ENCODE measurements at regions not wholly inside any gene's neighbourhood (a gene's known extent, or its start where the extent isn't known, plus 50 kb on each side); places are given as distances from the start of the nearest gene placed in this dataset.

DNA sequence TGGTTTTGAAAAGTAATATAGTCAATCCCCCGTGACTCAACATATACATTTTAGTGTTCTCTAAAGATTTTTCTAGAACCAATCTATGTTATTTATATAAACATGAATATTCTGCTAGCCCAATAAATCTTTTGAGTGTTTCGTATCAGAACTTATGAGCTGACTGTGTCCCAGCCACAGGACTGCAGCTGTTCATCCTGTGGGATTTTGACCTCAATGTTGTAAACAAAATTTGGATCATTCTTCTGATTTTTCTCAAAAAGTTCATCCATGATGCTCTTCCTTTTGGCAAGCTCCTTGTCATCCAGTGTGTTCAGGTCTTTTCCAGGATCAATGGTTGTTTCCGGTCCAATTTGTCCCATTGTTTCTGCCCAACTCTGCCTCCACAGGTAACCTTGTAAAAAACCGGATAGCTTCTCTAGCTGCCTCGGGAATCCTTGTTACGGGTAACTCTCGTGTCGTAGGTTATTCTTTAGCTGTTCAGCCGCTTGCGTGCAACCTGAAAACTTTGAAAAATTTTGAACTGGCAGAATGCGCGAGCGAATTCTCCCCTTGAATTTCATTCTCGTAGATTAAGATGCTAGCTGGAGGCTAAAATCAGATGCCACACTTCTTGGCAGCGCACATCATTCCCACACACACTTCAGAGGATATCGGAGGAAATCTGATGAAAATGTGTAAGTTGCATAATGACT lies 195.2 kb downstream of the SH3BP4 start:
- TF ChIP-seq, protein P1, sequence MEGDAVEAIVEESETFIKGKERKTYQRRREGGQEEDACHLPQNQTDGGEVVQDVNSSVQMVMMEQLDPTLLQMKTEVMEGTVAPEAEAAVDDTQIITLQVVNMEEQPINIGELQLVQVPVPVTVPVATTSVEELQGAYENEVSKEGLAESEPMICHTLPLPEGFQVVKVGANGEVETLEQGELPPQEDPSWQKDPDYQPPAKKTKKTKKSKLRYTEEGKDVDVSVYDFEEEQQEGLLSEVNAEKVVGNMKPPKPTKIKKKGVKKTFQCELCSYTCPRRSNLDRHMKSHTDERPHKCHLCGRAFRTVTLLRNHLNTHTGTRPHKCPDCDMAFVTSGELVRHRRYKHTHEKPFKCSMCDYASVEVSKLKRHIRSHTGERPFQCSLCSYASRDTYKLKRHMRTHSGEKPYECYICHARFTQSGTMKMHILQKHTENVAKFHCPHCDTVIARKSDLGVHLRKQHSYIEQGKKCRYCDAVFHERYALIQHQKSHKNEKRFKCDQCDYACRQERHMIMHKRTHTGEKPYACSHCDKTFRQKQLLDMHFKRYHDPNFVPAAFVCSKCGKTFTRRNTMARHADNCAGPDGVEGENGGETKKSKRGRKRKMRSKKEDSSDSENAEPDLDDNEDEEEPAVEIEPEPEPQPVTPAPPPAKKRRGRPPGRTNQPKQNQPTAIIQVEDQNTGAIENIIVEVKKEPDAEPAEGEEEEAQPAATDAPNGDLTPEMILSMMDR (IDR thresholded peaks at IDR 0.05), result no peak
- TF ChIP-seq POLR2A (IDR thresholded peaks at IDR 0.05), result no peak
- no peak overlapping the region for H3K4me3 ChIP-seq (ENCODE audit: low read depth, poor library complexity, severe bottlenecking)
- intact Hi-C loops (cut with DNase I; ENCODE audit: low total_unique reads), result no loop called here
- whole genome bisulfite sequencing, 2 donors, result 79 to 83% methylated on average over 16 of the region's 16 CpGs
- peak in 1 of 2 donors; percentile 64 for DNase-seq (ENCODE audit: low spot score in 2 of 2)

DNA sequence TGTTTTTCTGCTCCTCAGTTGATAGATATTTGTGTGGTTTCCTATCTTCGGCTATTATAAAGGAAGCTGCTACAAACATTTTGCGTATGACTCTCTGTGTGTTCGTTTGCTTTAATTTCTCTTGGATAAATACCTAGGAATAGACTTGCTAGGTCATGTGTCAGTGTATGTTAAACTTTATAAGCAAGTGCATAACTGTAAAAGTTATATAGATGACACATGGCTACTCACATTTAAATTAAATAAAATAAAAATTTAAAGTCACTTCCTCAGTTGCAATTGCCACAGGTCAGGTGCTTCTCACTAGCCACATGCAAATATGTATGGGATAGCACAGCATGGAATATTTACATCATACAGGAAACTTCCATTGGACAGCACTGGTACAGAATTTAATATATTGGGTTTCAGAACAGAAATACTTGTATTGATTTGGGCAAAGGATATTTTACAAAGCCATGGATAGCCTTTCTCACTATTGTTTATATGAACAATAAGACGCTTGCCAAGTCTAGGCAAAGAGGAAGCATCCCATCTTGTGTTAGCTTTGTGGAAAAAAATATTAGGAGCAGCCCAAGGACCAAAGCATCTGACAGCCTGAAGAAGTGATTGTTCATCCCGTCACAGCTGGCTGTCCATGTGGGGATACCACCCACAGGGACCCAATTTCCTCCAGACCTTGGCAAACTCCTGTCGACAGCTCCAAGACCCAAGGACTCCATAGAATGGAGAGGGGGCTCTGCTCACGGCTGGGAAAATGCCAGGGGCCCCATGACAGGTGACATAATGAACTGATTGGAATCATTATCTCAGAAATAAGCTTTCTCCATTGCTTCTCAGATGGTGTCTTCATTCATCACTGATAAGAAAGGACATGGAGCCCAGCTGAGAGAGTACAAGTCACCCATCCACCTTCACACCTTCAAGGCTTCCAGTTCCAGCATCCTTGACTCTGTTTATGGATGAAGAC lies 196.7 kb downstream of the SH3BP4 start:
- 65 to 68% methylated on average over 7 of the region's 7 CpGs for WGBS, 2 donors
- peak in 1 of 2 donors; percentile 45 for DNase-seq (ENCODE audit: low spot score in 2 of 2)
- intact Hi-C loops (cut with DNase I; ENCODE audit: low total_unique reads), result no loop called here
- no peak for TF ChIP-seq POLR2A (IDR thresholded peaks at IDR 0.05)
- TF ChIP-seq, protein P1 (IDR thresholded peaks at IDR 0.05), result no peak
- no peak overlapping the region for H3K4me3 ChIP-seq (ENCODE audit: low read depth, poor library complexity, severe bottlenecking)

DNA sequence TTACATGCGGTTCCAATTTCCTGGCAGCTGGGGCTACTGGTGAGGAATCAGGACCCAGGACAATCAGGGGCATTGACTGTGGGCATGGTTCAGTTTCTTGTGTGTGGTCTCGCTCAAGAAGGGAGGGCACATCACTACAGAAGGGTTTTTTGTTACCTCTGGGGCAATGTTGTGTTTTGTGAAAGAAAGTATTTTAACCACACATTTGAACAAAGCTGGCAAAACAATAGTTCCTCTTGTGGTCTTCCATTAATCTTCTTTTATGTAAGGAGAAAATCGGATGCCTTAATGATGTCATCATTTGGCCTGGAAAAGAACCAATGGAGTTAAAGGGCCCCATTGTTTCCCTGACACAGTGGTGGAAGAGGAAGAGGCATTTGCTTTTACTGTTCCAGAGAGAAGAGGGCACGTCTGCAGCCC lies 197.4 kb downstream of the SH3BP4 start:
- peak in 1 of 2 donors; percentile 53 for DNase-seq (ENCODE audit: low spot score in 2 of 2)
- no peak overlapping the region for H3K4me3 ChIP-seq (ENCODE audit: low read depth, poor library complexity, severe bottlenecking)
- intact Hi-C loops (cut with DNase I; ENCODE audit: low total_unique reads), result no loop called here
- 55 to 57% methylated on average over 4 of the region's 4 CpGs for WGBS, 2 donors
- TF ChIP-seq POLR2A (IDR thresholded peaks at IDR 0.05), result no peak
- TF ChIP-seq, protein P1 (IDR thresholded peaks at IDR 0.05), result no peak

DNA sequence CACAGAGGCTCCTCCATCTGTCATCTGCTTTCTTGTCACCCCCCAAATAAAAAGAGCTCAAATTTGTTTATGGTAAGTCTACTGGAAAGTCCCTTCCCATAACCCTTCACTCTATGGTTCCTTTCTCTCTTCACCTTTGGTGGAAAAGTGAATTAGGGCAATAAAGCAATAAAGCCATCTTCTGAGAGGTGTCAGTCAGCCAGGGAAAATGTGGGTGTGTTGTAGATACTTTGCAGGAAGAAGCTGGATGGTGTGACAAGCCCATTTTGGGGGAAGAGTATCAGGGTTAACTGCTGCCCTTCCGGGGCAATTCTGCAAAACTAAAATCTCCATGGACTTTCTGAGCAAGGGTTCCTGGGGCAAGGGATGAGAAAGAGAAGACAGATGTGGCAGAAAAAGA lies 197.9 kb downstream of the SH3BP4 start:
- no peak overlapping the region for H3K4me3 ChIP-seq (ENCODE audit: low read depth, poor library complexity, severe bottlenecking)

DNA sequence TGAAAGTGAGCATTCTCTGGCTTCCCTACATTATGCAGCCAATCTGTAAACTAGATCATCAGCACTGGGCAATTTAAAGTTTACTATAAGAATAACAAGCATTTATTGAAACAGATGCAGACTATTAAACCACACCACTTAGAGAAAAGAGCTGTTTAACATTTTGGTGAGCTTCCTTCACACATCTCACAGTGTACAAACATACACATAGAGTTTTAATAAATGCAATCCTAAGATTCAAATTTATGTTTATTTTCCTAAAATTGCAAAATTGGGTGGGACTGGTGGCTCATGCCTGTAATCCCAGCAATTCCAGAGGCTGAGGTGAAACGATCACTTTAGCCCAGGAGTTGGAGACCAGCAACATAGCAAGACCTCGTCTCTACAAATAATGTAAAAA lies 199.3 kb downstream of the SH3BP4 start:
- no peak for DNase-seq (ENCODE audit: low spot score in 2 of 2)
- intact Hi-C loops (cut with DNase I; ENCODE audit: low total_unique reads), result no loop called here

More for the DNA sequence above, 197.9 kb downstream of the SH3BP4 start:
- 65 to 79% methylated on average over 1 of the region's 1 CpG for WGBS, 2 donors
- peak in 1 of 2 donors; percentile 31 for DNase-seq (ENCODE audit: low spot score in 2 of 2)
- intact Hi-C loops (cut with DNase I; ENCODE audit: low total_unique reads), result no loop called here
- no peak for TF ChIP-seq POLR2A (IDR thresholded peaks at IDR 0.05)
- TF ChIP-seq, protein P1 (IDR thresholded peaks at IDR 0.05), result no peak

More for the DNA sequence above, 199.3 kb downstream of the SH3BP4 start:
- TF ChIP-seq, protein P1 (IDR thresholded peaks at IDR 0.05), result no peak
- no peak for TF ChIP-seq POLR2A (IDR thresholded peaks at IDR 0.05)
- WGBS, 2 donors, result 86 to 96% methylated on average over 2 of the region's 2 CpGs
- no peak overlapping the region for H3K4me3 ChIP-seq (ENCODE audit: low read depth, poor library complexity, severe bottlenecking)
